NCI-H1694 treated with DMSO at 0.1 percent for 48 hours (cell line): ENCODE measurements at regions not wholly inside any gene's neighbourhood (a gene's known extent, or its start where the extent isn't known, plus 50 kb on each side); places are given as distances from the start of the nearest gene placed in this dataset.

ENCODE experiments used
- DNase-seq: peaks from one replicate; lab custom pipeline; 2025; lab: John Stamatoyannopoulos, UW

GRCh38 chr2:15889442-15890123 lies 50.8 kb upstream of the MYCN start:
- DNase-seq: no peak

- DNase-seq: peak; percentile 98
Measured at GRCh38 chr2:15890124-15890754, 50.1 kb upstream of the MYCN start.
